ENCODE measurements at regions not wholly inside any gene's neighbourhood (a gene's known extent, or its start where the extent isn't known, plus 50 kb on each side); places are given as distances from the start of the nearest gene placed in this dataset.

GRCh38 chr6:156160007-156160794 is 617.0 kb upstream of the ARID1B start:
- Histone ChIP-seq H3K4me1 (ENCODE audit: low read depth) (no peaks in the 10 kb centered on the region), H3K36me3 (ENCODE audit: low read depth) (no peaks in the 10 kb centered on the region), H3K4me3 (no peak overlapping the region), H3K9me3 (no peaks in the 10 kb centered on the region)
- intact Hi-C loops (cut with DNase I, micrococcal nuclease): no loop called here
- ATAC-seq: no peak
- no peak for TF ChIP-seq CTCF (IDR thresholded peaks at IDR 0.05)
- DNase-seq: no peak

GRCh38 chr6:156154896-156155295 is 622.3 kb upstream of the ARID1B start:
- DNase-seq (no peak), ATAC-seq (no peak)
- Histone ChIP-seq H3K36me3 (ENCODE audit: low read depth) (no peaks in the 10 kb centered on the region), H3K4me3 (no peak overlapping the region), H3K9me3 (no peaks in the 10 kb centered on the region), H3K4me1 (ENCODE audit: low read depth) (no peaks in the 10 kb centered on the region)
- TF ChIP-seq CTCF (IDR thresholded peaks at IDR 0.05): no peak
- intact Hi-C loops (cut with DNase I, micrococcal nuclease): no loop called here

- no peak overlapping the region for H3K4me3 ChIP-seq
- no peaks in the 10 kb centered on the region for H3K36me3 ChIP-seq (ENCODE audit: low read depth)
- H3K9me3 ChIP-seq: no peaks in the 10 kb centered on the region
- intact Hi-C loops (cut with DNase I, micrococcal nuclease): no loop called here
- DNase-seq (no peak), ATAC-seq (no peak)
- no peaks in the 10 kb centered on the region for H3K4me1 ChIP-seq (ENCODE audit: low read depth)
- no peak for TF ChIP-seq CTCF (IDR thresholded peaks at IDR 0.05)
Observed at GRCh38 chr6:156150391-156150790, 626.8 kb upstream of the ARID1B start.

- H3K36me3 ChIP-seq (ENCODE audit: low read depth): no peaks in the 10 kb centered on the region
- H3K4me3 ChIP-seq: no peak overlapping the region
- no peaks in the 10 kb centered on the region for H3K9me3 ChIP-seq
- intact Hi-C loops (cut with DNase I, micrococcal nuclease): no loop called here
- TF ChIP-seq CTCF (IDR thresholded peaks at IDR 0.05): no peak
- DNase-seq (no peak), ATAC-seq (no peak)
- H3K4me1 ChIP-seq (ENCODE audit: low read depth): no peaks in the 10 kb centered on the region
Observed at GRCh38 chr6:156146891-156147290, 630.3 kb upstream of the ARID1B start.

- ATAC-seq (peak; percentile 73), DNase-seq (no peak)
- intact Hi-C loops (cut with DNase I, micrococcal nuclease): no loop called here
- H3K4me3 ChIP-seq: no peak overlapping the region
- H3K4me1 ChIP-seq (ENCODE audit: low read depth): no peaks in the 10 kb centered on the region
- TF ChIP-seq CTCF (IDR thresholded peaks at IDR 0.05): no peak
- H3K36me3 ChIP-seq (ENCODE audit: low read depth): no peaks in the 10 kb centered on the region
- H3K9me3 ChIP-seq: no peaks in the 10 kb centered on the region
Observed at GRCh38 chr6:156131221-156131903, 645.8 kb upstream of the ARID1B start.

Measured in mucosa of descending colon (tissue), 3 donors.